ENCODE measurements at regions not wholly inside any gene's neighbourhood (a gene's known extent, or its start where the extent isn't known, plus 50 kb on each side); places are given as distances from the start of the nearest gene placed in this dataset.

DNA sequence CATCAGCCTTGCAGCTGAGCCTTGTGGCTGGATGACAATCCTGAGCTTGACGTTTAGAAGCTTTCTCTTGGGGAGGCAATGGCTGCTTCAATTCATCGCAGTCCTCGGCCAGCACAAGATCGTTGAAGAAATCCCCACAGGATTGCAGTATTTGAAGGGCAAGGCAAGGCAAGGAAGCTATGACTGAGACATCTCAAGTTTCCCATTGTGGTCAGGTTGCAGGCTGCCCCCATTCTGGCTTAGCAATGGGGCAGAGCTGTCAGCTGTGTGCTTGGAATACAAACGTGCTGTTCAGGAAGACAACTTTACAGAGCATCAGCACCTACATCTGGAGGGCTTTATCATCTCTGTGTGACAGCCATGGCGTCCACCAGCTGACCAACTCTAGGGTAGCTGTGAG lies 275.9 kb upstream of the TBL1XR1 start:
- Histone ChIP-seq H3K27ac (no peak overlapping the region), H3K27me3 (no peaks in the 10 kb centered on the region), H3K4me1 (peaks cover 6 to 7% (median 6%) of the 10 kb centered on the region in 3 donors), H3K9me3 (no peaks in the 10 kb centered on the region), H3K36me3 (no peaks in the 10 kb centered on the region), H3K4me3 (no peak overlapping the region)
- no peak for TF ChIP-seq CTCF (IDR thresholded peaks at IDR 0.05)
- 79 to 83% methylated on average over 6 of the region's 6 CpGs for WGBS, 2 donors
- DNase-seq (no peak), ATAC-seq (no peak), FAIRE-seq (no peak)
- intact Hi-C loops (cut with DNase I): no loop called here

DNA sequence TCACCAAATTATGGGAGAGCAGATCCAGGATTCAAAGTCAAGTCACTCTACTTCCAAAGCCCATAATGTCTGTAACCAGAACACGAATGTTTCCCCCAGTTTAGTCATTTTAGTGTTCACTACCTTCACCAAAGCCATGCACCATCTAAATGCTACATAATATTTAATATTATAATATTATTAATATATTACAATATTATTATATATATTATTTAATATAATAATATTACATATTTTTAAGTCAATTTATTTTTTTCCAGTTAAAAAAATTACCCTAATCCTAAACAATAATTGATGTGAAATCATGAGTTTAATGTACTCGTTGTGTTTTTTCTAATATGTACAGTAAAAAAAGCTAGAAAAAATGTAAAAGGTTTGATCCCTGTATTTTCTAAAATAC lies 276.6 kb upstream of the TBL1XR1 start:
- Histone ChIP-seq H3K27ac (no peak overlapping the region), H3K27me3 (no peaks in the 10 kb centered on the region), H3K36me3 (no peaks in the 10 kb centered on the region), H3K4me1 (peaks cover 12 to 14% (median 13%) of the 10 kb centered on the region in 3 donors), H3K9me3 (no peaks in the 10 kb centered on the region), H3K4me3 (no peak overlapping the region)
- FAIRE-seq (peak; percentile 56), DNase-seq (no peak), ATAC-seq (no peak)
- 90 to 93% methylated on average over 2 of the region's 2 CpGs for WGBS, 2 donors
- intact Hi-C loops (cut with DNase I): no loop called here
- TF ChIP-seq CTCF (IDR thresholded peaks at IDR 0.05): no peak

GRCh38 chr3:177474652-177475355 lies 277.5 kb upstream of the TBL1XR1 start:
- intact Hi-C loops (cut with DNase I): no loop called here
- Histone ChIP-seq H3K9me3 (no peaks in the 10 kb centered on the region), H3K4me1 (peaks cover 14 to 18% (median 17%) of the 10 kb centered on the region in 3 donors), H3K27ac (no peak overlapping the region), H3K4me3 (no peak overlapping the region), H3K36me3 (no peaks in the 10 kb centered on the region), H3K27me3 (no peaks in the 10 kb centered on the region)
- WGBS, 2 donors: 81 to 86% methylated on average over 11 of the region's 11 CpGs
- no peak for DNase-seq
- ATAC-seq: no peak
- TF ChIP-seq CTCF (IDR thresholded peaks at IDR 0.05): no peak
- FAIRE-seq: no peak

DNA sequence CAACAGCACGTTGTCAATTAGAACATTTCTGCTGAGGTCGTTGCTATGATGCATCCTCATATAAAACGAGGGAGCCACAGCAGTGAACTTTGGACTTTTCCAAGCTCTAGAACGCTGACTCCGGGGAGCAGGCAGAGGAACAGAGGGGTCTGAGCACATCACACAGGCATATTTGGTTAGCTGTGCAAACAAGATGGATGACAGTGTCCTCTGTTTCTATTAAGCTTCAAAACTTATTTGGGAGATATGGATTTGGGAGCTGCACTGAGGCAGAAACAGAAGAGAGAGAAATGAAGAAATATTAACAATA lies 278.0 kb upstream of the TBL1XR1 start:
- FAIRE-seq (no peak), ATAC-seq (peak in 2 of 4 donors; percentile 9 to 12), DNase-seq (no peak)
- H3K27ac ChIP-seq: no peak overlapping the region
- no peaks in the 10 kb centered on the region for H3K9me3 ChIP-seq
- H3K4me3 ChIP-seq: no peak overlapping the region
- H3K27me3 ChIP-seq: no peaks in the 10 kb centered on the region
- intact Hi-C loops (cut with DNase I): no loop called here
- no peaks in the 10 kb centered on the region for H3K36me3 ChIP-seq
- 32 to 39% methylated on average over 5 of the region's 5 CpGs for WGBS, 2 donors
- no peak for TF ChIP-seq CTCF (IDR thresholded peaks at IDR 0.05)
- peaks cover 14 to 18% (median 17%) of the 10 kb centered on the region in 3 donors for H3K4me1 ChIP-seq

GRCh38 chr3:177476495-177476894 lies 279.2 kb upstream of the TBL1XR1 start:
- Histone ChIP-seq H3K4me1 (peaks cover 14 to 18% (median 17%) of the 10 kb centered on the region in 3 donors), H3K4me3 (no peak overlapping the region), H3K27me3 (no peaks in the 10 kb centered on the region), H3K36me3 (no peaks in the 10 kb centered on the region), H3K27ac (no peak overlapping the region), H3K9me3 (no peaks in the 10 kb centered on the region)
- TF ChIP-seq CTCF (IDR thresholded peaks at IDR 0.05): no peak
- intact Hi-C loops (cut with DNase I): no loop called here
- ATAC-seq (no peak), FAIRE-seq (no peak), DNase-seq (no peak)
- WGBS, 2 donors: 90 to 93% methylated on average over 7 of the region's 7 CpGs

All from pancreas (tissue), 10 donors.